UCSD-AML1 (cell line): ENCODE measurements at regions not wholly inside any gene's neighbourhood (a gene's known extent, or its start where the extent isn't known, plus 50 kb on each side); places are given as distances from the start of the nearest gene placed in this dataset.
"Not testable (repeated sequence)": the region's sequence is repeated elsewhere in the genome, so short reads cannot be mapped to it uniquely, and the experiment has no call there.

Experiments
- DNase-seq: peaks from one replicate; lab custom pipeline; 2025; ENCODE audit not compliant: unreplicated experiment; lab: John Stamatoyannopoulos, UW

GRCh38 chr2:116318551-116318950, 1495.9 kb upstream of the DDX18 start:
- not testable (repeated sequence) for DNase-seq

DNA sequence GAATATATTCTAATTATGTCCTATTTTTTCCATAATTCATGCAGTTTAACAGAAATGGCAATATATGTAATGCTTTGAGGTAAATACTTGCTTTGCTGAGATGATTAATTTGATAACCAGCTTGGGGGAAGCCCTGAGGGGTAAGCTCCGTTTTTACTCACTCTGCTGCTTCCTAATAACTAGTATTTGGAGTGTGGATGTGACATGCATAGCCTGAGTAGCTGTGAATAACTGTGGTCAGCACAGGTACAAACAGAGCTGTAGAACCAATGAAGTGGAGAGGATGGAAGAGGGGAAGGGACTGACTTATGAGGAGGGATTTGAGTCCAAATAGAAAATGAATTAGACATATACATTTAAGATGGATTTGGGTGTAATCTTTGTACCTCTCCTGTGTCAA, 1495.5 kb upstream of the DDX18 start:
- no peak for DNase-seq

DNA sequence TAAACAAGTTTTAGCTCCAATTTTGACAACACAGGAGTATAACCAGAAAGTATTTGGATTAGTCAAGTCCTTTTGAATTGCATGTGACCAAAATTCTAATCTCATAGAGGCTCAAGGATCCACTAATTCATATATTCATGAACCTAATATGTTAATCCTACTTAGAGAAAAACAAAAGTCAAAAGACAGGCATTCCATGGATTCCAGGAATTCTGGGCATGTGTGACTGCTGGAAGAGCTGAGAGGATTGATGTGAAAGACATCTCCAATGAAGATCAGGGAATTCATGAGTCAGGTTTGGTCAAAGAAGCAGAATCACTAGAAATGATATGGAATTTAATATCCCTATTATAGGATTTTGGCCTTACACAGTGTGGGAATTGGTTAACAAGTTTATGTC, 1494.6 kb upstream of the DDX18 start:
- DNase-seq: no peak

- DNase-seq: no peak
Measured at GRCh38 chr2:116329280-116329679, 1485.2 kb upstream of the DDX18 start.

DNA sequence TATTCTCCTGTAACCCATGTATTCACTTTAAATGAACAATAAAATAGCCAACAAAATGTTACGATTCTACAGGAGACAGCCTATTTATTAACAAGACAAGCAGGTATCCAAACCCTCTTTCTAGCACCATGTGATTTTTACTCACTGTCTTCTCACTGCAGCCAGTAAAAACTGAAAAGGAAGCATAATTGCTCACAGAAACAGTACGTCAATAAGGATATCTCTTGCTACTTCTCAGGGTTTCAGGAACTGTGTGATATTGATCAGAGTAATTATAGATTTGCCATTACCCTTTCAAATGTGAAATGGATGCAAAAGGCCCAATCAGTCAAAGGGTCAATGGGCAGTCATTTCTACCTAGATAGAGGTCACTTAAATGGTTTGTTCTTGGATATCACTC, 1473.8 kb upstream of the DDX18 start:
- DNase-seq: no peak

GRCh38 chr2:116366212-116366611, 1448.3 kb upstream of the DDX18 start:
- DNase-seq: no peak

- no peak for DNase-seq
Measured at GRCh38 chr2:116378786-116379185, 1435.7 kb upstream of the DDX18 start.

GRCh38 chr2:116411211-116411610, 1403.3 kb upstream of the DDX18 start:
- DNase-seq: no peak

DNA sequence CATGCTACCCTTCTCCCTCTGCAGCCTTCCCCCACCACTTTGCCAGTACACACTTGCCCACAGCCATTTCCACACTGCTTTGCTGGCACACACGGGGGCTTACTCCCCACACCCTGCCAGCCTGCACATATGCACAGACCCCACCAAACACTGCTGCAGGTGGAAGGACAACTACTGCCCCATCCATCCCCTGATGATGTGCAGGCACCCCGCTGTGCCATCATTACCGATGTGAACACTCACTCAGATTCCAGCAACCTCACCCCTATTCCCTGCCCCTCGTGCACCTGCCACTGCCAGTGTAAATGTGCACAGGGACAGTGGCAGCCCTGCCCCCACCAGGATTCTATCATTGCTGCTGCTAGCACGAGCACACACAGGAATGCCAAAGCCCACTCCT, 1400.8 kb upstream of the DDX18 start:
- DNase-seq: no peak

DNA sequence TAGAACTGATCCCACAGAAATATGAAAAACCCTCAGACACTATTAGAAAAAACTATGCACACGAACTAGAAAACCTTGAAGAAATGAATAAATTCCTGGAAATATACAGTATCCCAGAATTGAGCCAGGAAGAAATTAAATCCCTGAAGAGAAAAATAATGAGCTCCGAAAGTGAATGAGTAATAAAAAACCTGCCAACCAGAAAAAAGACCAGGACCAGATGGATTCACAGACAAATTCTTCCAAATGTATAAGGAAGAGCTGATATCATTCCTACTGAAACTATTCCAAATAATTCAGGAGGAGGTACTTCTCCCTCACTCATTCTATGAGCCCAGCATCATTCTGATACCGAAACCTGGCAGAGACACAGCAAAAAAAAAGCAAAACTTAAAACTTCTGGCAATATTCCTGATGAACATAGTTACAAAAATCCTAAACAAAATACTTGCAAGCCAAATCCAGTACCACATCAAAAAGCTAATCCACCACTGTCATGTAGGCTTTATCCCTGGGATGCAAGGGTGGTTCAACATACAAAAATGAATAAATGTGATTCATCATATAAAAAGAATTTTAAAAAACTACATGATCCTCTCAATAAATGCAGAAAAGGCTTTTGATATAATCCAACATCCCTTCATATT, 1397.6 kb upstream of the DDX18 start:
- DNase-seq: no peak

GRCh38 chr2:116435648-116436047, 1378.8 kb upstream of the DDX18 start:
- no peak for DNase-seq

- DNase-seq: no peak
Measured at GRCh38 chr2:116440104-116440653, 1374.3 kb upstream of the DDX18 start.

DNA sequence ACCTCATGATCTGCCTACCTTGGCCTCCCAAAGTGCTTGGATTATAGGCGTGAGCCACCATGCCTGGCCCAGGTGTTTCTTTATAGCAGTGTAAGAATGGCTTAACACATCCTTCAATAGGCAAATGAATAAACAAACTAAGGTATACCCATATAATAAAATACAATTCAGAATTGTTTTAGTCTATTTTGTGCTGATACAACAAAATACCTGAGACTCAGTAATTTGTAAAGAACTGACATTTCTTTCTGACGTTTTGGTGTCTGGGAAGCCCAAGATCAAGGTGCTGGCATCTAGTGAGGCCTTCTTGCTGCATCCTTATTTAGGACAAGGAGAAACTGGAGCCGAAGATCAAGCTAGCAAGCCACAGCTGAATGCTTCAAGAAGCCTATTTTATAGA, 1372.1 kb upstream of the DDX18 start:
- no peak for DNase-seq

DNA sequence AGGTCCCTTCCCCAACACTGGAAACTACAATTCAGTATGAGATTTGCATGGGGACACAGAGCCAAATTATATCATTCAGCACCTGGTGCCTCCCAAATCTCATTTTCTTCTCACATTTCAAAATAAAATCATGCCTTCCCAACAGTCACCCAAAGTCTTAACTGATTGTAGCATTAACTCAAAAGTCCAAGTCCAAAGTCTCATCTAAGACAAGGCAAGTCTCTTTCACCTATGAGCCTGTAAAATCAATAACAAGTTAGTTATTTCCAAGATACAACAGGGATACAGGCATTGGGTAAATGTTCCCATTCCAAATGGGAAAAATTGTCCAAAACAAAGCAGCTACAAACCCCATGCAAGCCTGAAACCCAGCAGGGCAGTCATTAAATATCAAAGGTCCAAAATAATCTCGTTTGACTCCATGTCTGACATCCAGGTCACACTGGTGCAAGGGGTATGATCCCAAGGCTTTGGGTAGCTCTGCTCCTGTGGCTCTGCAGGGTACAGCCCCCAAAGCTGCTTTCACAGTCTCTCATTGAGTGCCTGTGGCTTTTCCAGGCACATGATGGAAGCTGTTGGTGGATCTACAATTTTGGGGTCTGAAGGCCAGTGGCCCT, 1370.1 kb upstream of the DDX18 start:
- no peak for DNase-seq

- no peak for DNase-seq
Measured at GRCh38 chr2:116450990-116451389, 1363.5 kb upstream of the DDX18 start.

DNA sequence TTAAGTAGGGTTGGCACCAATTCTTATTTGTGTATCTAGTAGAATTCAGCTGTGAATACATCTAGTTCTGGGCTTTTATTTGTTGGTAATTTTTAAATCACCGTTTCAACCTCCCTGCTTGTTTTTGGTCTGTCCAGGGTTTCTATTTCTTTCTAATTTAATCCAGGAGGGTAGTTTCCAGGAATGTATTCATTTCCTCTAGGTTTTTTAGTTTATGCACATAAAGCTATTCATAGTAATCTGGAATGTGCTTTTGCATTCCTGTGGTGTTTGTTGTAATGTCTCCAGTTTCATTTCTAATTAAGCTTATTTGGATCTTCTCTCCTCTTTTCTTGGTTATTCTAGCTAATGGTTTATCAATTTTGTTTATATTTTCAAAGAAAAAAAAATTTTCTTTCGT, 1361.8 kb upstream of the DDX18 start:
- DNase-seq: no peak

- no peak for DNase-seq
Measured at GRCh38 chr2:116456429-116456828, 1358.1 kb upstream of the DDX18 start.

GRCh38 chr2:116467243-116467642, 1347.2 kb upstream of the DDX18 start:
- no peak for DNase-seq

DNA sequence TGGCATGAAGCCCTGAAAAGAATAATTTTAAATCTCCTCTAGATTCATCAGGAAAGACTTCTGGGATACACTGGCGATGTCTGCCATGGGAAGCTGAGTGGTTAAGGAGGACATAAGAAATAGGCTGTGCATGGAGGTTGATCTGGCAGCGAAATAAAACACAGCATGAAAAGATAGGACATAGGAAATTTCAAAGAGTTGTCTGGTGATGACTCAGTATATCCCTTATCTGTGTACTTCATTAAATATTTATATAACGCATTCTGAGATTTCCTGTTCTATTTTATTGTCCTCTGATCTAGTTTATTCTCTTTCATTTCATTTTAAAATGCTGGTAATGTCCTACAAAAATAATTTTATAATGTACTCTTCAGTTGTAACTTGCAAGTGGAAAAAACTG, 1337.3 kb upstream of the DDX18 start:
- DNase-seq: no peak

- DNase-seq: no peak
Measured at GRCh38 chr2:116487336-116487735, 1327.2 kb upstream of the DDX18 start.

DNA sequence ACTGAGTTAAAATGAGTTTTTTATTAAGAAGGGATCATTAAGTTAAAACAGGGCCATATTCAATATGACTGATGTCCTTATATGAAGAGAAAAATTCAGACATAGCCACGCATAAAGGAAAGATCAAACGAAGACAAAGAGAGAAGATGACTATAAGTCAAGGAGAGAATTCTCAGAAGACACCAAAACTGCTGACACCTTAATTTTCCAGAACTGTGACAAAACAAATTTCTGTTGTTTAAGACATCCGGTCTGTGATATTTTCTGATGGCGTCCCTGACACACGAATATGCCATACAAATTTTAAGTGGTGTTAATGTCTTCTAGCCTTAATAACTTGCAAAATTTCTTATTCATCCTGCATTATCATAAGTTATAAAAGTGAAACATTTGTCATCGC, 1325.2 kb upstream of the DDX18 start:
- DNase-seq: no peak

- no peak for DNase-seq
Measured at GRCh38 chr2:116489944-116490343, 1324.5 kb upstream of the DDX18 start.
